NOMO-1 (cell line): ENCODE measurements at regions not wholly inside any gene's neighbourhood (a gene's known extent, or its start where the extent isn't known, plus 50 kb on each side); places are given as distances from the start of the nearest gene placed in this dataset.
"Not testable (repeated sequence)": the region's sequence is repeated elsewhere in the genome, so short reads cannot be mapped to it uniquely, and the experiment has no call there.

ENCODE experiments used
- DNase-seq, 2 experiments: peaks; one replicate each; lab custom pipeline; 2025; ENCODE audit not compliant: unreplicated experiment in 2 of 2; lab: John Stamatoyannopoulos, UW

DNA sequence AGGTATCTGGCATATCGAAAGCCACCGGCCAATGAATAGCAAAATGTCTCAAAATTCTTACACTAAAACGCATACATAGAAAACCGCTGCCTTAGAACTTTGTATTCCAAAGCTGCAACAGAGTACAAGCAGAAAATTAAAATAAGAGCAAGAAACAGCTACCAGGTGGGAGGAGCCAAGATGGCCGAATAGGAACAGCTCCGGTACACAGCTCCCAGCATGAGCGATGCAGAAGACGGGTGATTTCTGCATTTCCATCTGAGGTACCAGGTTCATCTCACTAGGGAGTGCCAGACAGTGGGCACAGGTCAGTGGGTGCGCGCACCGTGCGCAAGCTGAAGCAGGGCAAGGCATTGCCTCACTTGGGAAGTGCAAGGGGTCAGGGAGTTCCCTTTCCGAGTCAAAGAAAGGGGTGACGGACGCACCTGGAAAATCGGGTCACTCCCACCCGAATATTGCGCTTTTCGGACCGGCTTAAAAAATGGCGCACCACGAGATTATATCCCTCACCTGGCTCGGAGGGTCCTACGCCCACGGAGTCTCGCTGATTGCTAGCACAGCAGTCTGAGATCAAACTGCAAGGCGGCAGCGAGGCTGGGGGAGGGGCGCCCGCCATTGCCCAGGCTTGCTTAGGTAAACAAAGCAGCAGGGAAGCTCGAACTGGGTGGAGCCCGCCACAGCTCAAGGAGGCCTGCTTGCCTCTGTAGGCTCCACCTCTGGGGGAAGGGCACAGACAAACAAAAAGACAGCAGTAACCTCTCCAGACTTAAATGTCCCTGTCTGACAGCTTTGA, 367.2 kb upstream of the ATP11B start:
- not testable (repeated sequence) for DNase-seq

DNA sequence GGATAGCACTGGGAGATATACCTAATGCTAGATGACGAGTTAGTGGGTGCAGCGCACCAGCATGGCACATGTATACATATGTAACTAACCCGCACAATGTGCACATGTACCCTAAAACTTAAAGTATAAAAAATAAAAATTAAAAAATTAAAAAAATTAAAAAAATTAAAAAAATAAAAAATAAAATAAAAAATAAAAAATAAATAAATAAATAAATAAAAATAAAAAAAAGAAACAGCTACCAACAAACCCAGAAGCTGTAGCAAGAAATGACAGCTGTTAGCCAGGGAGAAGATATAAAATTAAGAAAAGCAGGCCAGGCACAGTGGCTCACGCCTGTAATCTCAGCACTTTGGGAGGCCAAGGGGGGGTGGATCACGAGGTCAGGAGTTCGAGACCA, 361.3 kb upstream of the ATP11B start:
- DNase-seq, result not testable (repeated sequence)

DNA sequence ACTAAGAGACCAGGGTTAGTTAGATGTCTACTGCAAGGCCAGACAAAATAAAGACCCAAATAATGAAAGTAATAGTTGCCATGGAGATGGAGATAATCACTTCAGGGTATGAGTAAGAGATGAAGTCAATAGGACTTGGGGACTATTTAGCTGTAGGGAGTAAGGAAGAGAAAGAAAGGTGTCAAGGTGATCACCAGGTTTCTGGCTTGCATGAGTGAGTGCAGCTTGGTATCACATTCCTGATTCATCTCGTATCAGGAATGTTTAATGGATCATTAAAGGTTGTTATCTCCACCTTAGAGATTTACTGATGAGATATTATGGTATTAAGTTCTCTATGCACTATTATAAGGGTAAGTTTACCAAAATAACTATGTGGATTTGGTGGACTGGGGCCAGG, 357.4 kb upstream of the ATP11B start:
- no peak for DNase-seq

DNA sequence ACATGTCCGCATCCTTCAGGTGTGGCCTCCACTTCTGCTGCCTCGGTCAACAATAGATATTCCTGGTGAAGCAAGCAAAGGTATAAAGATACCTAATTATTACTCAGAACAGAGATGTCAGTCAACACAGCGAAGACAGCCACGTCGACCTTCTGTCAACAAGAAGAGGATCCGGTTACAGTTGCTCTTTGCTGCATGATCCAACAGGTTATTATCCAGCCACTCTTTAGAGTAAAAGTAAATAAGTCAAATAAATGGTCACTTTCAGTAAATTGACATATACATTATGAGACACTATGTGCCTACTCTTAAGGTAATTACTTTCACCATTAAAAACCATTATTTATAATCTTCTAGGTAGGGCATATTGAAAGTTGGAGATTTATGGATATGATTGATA, 356.8 kb upstream of the ATP11B start:
- DNase-seq, result no peak

DNA sequence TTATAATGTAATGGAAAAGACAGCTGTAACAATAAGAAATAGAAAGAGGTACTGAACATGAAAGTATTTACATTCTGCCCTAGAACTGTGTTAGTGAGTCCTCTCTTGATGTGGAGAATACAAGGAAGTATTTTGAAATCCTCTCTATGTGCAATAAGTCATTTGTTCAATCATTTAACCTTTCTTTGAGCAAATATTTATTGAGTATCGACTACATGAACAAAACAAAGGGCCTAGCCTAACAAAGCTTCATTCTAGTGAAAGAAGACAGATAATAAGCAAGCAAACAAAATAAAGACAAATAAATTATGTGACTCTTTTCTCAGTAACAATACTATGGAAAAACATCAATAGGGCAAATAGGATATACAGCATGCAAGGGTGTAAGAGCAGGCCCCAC, 354.9 kb upstream of the ATP11B start:
- DNase-seq, result no peak

DNA sequence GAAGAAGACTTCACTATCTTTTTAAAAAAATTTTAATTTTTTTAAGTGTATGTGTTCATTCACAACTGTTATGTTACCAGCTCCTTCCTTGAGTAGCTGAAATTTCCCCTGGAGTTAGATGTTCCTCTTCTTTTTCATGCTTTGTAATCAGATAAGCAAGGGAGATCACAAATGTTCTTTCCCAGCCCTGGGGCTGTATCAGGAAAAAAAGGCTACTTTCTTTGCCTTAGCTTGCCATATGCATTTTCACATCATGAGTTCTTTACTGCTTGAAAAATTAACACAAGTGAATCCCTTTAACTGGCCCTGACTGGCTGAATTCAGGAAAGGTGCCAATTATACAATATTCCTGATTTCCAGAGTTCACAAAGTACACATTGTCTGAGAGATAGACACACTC, 353.2 kb upstream of the ATP11B start:
- no peak for DNase-seq

DNA sequence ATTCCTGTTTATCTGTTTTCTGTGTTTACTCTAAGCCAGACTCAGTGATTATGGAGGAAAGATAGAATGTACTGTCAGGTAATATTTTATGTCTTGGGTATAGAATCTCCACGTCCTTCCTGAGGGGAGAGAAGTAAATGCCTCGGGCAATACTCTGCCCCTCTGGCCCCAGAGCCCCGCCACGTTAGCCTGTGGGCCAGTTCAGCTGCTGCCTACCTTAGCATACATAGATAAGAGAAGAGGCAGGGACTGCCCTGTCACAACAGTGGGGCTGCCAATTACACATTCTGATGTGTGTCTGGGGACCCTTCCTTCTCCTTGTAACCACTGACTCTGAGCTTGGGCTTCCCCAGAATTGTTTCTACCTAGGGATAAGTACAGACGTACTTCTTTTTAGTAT, 347.7 kb upstream of the ATP11B start:
- DNase-seq, result no peak

DNA sequence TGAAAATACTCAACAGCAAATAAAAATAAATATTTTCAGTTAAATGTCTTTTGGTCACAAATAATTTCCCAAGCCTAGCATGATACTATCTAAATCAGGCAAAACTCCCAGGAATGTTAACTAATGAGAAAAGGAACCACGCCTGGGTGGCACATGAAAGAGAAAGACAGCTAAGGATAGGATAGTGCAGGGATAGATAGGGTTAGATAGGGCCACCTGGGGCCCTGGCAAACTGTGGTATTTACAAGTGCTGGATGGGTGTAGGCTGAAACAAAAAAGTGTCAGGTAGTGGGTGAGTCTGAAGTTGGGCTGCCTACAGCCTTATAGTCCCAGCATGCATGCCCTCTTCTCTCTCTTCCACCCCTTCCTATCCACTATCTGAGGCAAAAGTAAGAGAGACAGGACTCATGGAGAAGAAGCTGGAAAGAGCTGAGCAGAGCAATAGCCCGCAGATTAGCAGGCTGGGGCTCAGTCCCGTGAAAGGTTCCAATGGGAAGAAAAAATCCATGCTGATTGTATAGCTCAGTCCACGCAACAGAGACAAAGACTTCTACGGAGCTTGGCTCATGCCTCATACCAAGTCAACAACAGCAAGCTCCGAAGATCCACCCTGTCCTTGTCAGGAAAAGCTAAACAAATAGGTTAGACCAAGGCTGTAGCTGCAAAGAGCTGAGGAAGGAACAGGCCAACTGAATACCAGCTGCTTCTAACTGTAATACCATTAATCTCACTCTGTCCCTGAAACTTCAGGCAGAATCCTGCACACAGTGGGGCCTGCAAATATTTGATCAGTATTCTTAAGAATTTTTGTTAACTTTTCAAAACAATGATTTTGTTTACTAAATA, 342.1 kb upstream of the ATP11B start:
- no peak for DNase-seq

DNA sequence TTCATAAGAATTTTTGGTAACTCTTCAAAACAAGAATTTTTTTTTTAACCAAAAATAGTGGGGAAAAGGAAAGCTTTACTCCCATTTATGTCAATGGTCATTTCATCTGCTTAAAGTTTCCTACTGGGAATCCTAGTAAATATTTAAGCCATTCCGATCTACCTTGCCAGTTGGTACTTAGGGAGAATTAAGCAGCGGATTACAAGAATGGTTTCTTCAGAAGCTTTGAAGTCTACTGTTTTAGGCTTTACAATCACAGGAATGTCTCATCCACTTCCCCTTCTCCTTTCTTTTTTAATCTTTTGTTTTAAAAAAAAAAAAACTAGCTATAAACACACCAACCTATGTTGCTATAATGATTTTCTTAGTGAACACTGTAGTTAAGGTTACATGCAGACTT, 341.4 kb upstream of the ATP11B start:
- DNase-seq, result peak in 1 of 2 experiments; percentile 7

DNA sequence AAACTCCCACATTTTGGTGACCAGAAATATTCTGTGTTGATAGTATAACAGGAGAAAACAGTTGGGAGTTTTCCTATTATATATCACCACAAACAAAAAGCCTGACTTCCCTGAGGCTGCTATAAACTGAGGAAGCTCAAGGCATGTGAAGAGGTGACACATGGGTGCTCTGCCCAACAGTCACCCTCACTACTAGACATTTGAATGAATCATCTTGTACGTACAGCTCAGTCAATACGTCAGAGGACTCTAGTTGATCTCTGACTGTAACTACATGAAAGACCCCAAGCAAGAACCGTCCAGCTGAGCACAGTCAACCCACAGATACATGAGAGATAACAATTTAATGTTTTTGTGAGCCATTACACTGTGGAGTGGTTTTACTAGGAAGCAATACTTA, 338.3 kb upstream of the ATP11B start:
- no peak for DNase-seq

DNA sequence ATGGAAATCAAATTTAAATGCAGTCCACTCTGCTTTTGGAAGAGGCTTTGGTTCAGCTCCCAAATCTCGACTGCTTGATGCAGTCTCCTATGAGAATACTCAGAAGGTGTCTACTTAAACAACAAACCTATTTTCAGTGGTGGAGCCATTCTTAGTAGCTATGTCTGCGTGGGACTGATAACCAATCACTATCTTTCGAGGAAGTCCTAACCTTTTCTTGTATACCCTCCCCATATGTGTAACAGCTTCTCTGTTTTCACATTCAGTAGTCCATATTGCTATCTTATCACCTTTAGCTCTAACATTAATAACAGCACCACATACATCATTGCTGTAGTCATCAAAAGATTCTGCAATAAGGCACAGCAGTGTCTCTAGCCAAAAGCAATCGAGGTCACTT, 333.0 kb upstream of the ATP11B start:
- DNase-seq, result no peak

DNA sequence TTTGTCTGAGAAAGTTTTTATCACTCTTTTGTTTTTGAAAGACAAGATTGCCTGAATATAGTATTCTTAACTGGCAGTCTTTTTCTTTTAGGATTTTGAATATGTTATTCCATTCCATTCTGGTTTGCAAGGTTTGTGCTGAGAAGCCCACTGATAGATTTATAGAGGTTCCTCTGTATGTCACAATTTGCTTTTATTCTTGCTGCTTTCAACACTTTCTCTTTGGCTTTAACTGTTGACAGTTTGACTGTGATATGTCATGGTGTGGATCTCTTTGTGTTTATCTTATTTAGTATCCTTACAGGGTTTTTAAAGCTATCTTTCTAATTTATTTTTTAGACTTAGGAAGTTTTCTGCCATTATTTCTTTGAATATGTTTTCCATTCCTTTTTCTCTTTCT, 331.2 kb upstream of the ATP11B start:
- DNase-seq, result no peak

DNA sequence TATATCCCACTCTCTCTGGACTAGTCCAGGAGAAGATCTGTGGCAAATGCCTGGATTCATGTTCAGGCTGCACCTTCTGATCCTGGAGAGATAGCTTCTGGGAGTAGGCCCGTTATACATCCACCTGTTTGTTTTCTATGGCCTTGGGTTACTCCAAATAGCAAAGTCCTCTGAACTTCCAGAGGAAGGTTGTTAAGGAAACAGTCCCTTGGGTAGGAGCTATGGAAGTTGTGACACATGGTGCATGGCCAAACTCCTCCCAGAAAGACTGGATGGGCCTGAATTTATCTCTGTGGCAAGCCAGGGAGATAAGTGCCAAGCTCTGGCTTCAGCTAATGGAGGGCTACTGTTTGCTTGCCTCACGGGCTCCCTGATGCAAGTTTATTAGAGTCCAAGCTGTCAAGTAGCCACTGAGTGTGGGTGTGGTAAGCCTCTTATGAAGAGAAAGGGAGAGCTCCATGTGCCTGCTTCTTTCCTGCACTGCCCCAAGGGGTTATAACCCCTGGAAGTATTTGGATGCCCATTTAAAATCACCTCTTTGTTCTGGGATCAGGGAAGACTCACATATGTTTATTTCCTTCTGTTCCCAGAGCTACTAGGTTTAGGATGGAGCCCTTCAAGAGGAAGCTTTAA, 328.7 kb upstream of the ATP11B start:
- no peak for DNase-seq

DNA sequence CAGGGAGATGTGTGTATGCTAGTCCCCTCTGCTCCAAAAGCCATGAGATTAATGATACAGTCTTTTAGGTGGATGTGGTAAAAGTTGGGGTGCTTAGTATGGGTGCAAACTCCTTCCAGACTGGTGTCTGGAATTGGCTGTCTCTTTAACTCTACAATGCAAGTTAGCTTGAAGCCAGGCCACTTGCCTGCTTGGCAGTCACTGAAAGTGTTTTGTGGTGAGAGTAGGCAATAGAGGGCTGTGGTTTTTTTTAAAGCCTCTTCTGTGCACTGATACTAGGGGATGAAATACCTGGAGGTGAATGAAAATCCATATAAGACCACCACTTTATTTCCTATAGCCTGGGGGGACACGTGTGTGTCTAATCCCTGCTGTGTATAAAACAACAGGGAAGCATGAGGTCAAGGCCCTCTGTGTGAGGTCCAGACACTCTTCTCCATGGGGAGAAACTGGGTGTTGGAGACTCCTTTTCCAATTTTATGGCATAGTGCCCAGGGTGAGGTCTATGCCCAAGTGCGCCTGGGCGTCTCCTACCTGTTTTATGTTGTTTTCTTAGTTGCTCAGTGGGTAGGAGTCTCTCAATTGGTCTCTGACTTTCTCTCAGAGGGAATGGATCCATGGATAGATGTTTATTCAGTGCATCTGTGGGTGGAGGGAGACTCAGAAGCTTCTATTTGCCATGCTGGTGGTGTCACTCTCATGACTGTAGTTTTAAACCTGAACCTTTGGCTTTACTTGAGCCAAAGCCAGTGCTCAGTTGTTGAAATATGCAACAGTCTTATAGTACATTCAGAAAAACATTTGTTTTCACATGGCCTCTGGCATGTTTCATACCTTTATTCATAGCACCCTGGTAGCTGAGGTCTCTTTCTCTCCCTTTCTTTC, 327.8 kb upstream of the ATP11B start:
- DNase-seq, result no peak

DNA sequence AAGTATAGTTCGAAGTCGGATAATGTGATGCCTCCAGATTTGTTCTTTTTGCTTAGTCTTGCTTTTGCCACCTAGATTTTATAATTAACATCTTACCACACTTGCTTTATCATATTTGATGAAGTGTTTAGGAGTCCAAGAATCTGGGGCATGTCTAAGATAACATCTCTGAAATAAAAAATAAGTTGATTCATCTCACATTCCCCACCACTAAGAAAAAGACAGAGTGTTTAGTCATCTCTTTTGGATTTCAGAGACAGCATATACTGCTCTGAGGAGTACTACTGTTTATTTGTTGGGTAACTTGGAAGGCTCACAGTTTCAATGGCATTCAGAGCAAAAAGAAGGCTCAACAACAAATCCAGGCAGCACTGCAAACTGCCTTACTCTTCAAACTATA, 324.2 kb upstream of the ATP11B start:
- DNase-seq, result no peak

DNA sequence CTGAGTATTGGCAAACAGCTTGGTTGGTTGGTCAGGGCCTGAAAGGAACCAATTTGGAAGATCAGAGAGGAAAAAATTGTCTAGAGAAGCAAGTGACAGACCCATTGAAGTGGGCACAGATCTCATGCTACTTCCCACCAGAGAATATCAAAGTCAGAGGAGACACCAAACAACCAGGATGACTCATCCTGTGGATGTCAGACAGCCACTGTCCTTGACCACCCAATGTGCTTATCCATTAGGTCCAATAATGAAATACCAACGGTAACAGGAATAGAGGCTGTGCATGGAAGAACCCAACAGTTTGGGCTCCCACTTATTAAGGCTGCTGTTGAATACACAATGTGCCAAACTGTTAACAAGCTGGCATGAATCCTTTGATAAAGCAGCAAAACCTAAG, 323.1 kb upstream of the ATP11B start:
- DNase-seq, result no peak

DNA sequence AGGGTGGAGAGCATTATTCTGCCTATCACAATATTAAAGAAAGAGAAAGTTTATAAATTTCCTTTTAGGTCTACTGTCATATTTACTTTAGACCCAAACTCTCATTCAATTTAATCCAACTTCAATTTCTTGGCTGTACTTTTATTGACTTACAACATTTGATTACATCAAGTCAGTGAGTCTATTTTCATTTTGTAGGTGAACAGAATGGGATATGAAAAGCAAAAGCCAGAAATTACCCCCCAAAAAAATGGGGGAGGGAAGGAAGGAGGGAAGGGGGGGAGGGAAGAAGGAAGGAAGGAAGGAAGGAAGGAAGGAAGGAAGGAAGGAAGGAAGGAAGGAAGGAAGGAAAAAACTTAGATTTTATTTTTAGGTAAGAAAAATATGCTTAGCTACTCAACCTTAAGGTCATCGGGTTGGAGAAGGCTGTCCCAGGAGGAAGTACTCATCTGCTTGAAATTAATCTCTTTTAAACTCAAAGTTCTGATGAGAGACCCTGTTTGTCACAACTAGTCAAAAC, 320.1 kb upstream of the ATP11B start:
- DNase-seq, result no peak

DNA sequence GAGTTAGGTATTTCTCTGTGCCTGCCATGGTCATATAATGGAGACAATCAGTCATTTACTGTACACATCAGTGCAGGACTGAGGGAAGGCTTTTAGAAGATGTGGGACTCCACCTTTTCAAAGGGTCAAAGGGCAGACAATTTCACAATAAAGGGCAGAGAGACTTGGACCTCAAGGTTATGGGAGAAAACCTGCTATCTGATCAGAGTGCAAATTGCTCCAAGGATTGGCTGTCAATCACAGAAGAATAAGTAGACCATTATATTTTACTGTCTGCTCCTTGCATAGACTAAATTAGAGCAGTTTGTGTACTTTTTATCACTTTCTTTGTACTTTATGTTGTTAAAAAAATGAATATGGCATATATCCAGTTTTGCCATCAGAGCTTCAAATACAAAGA, 314.9 kb upstream of the ATP11B start:
- DNase-seq, result no peak

DNA sequence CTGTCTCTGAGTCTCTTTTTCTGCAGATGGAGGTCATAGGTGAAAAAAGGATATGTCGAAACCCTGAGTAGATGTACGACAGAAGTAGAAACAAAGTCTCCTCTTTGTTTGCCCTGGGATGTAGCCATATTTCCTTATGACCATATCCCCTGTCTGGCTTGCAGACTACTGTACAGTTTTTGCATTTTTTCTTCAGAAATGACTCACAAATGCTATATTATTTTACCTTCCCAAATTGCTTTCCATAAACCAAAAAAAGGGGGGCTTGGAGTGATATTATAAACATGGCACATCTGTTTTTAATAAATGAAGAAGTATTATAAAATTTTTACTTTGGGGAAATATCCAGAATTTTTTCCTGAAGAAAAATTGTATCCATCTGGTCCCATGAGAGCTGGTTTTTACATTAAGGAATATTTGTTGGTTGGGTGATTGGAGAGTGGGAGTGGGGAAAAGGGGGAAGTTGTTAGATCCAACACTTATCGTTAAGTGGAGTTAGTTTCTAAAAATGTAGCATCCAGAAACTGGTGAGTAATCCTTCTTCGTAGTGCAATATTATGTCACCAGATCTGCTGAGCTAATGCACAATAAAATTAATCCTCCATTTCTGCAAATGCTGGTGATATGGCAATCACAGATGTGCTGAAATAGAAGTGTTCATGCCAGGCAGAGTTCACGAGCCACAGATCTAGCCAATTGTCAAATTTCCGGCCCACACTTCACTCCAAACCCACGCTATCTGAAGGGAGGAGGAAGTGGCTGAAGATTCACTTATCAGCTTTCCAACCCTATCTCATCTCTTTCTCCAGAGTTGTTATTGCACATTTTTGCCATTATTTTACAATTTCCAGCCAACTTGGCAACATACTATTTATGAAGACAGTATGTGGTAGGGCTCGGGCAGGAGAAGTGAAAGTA, 313.6 kb upstream of the ATP11B start:
- peak in 1 of 2 experiments; percentile 2 for DNase-seq
